Endodermal cell (in vitro differentiated cells): ENCODE measurements at regions not wholly inside any gene's neighbourhood (a gene's known extent, or its start where the extent isn't known, plus 50 kb on each side); places are given as distances from the start of the nearest gene placed in this dataset.

Source experiments
- DNase-seq: peaks from one replicate; pipeline ENCODE4 v3.0.0-alpha.2; 2017
- H3K27ac ChIP-seq: 2 replicates; pipeline ENCODE4 v1.5.1; 2013; ENCODE audit warnings: mild to moderate bottlenecking, low read depth, low read length, moderate library complexity
- H3K27me3 ChIP-seq: 2 replicates; pipeline ENCODE4 v1.6.1; 2013; ENCODE audit warnings: mild to moderate bottlenecking, low read length, moderate library complexity; ENCODE audit not compliant: insufficient read depth, control insufficient read depth, poor library complexity, severe bottlenecking
- H3K36me3 ChIP-seq: 2 replicates; pipeline ENCODE4 v1.7.0; 2013; ENCODE audit warnings: mild to moderate bottlenecking, low read length, moderate library complexity; ENCODE audit not compliant: control insufficient read depth, insufficient read depth
- H3K4me1 ChIP-seq: one replicate; pipeline ENCODE4 v1.7.0; 2013; ENCODE audit warnings: low read length; ENCODE audit not compliant: control insufficient read depth, insufficient read depth
- H3K4me3 ChIP-seq: 2 replicates; pipeline ENCODE4 v1.5.1; 2013; ENCODE audit warnings: mild to moderate bottlenecking, low read length, moderate library complexity
- H3K9ac ChIP-seq: 2 replicates; pipeline ENCODE4 v1.6.1; 2013; ENCODE audit warnings: mild to moderate bottlenecking, low read length, moderate library complexity; ENCODE audit not compliant: poor library complexity, severe bottlenecking; ENCODE audit errors: extremely low read depth
- H3K9me3 ChIP-seq: 2 replicates; pipeline ENCODE4 v1.6.1; 2013; ENCODE audit warnings: mild to moderate bottlenecking, low read length, moderate library complexity; ENCODE audit not compliant: control insufficient read depth
- H3K27ac Mint-ChIP-seq: 2 replicates; pipeline ENCODE4 v1.8.0; 2020; ENCODE audit warnings: mixed read lengths
- H3K27me3 Mint-ChIP-seq: 2 replicates; pipeline ENCODE4 v1.8.0; 2021; ENCODE audit warnings: mild to moderate bottlenecking, mixed read lengths; ENCODE audit not compliant: insufficient read depth
- H3K36me3 Mint-ChIP-seq: 2 replicates; pipeline ENCODE4 v1.8.0; 2020; ENCODE audit warnings: low read depth, mixed read lengths
- H3K4me1 Mint-ChIP-seq: 2 replicates; pipeline ENCODE4 v1.8.0; 2020; ENCODE audit warnings: mixed read lengths
- H3K4me3 Mint-ChIP-seq: 2 replicates; pipeline ENCODE4 v1.8.0; 2020; ENCODE audit warnings: mild to moderate bottlenecking, moderate library complexity, mixed read lengths
- H3K9me3 Mint-ChIP-seq: 2 replicates; pipeline ENCODE4 v1.8.0; 2020; ENCODE audit warnings: mild to moderate bottlenecking, mixed read lengths
- CTCF ChIP-seq: fragments of 200-600 bp; sonication (generic); conservative IDR thresholded peaks from 2 replicates; pipeline ENCODE4 v1.5.0; 2021; ENCODE audit warnings: antibody characterized with exemption, mild to moderate bottlenecking
- WGBS, 2 experiments: methylation state at CpG; one replicate each; pipeline versions ENCODE4 v1.1.5 to v1.1.7; 2013; ENCODE audit warnings: missing lambda C conversion rate in 2 of 2, mixed read lengths in 1 of 2; ENCODE audit not compliant: insufficient coverage in 1 of 2, insufficient read length in 1 of 2; 5-methylcytosine and 5-hydroxymethylcytosine counted together

DNA sequence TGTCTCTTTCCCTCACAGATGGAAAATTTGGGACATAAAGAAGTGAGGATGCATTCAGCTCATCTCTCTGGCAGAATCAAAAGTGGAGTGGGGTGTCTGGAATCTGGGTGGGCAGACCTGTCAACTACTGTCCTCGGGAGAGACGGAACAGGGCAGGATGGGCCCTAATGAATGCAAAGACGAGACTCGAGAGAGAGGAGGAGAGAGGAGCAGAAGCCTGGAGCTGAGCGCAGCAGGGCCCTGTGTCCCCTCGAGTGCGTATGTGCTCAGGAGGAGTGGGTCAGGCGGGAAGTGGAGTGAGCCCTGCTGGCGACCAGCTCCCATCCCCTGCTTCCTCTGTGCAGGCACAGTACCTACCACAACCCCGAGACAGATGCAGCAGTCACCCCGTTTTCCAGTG is 78.9 kb downstream of the TEX29 start:
- no peak for TF ChIP-seq CTCF
- DNase-seq = peak; percentile 25

GRCh38 chr13:111399776-111400538 is 79.5 kb downstream of the TEX29 start:
- H3K4me3 Mint-ChIP-seq = no peak overlapping the region
- WGBS, 2 experiments = 87 to 91% methylated on average over 10 to 18 of the region's 18 CpGs

More for the DNA sequence above, 78.9 kb downstream of the TEX29 start:
- H3K9me3 ChIP-seq = no peaks in the 10 kb centered on the region
- no peak overlapping the region for H3K27ac Mint-ChIP-seq
- 90 to 100% methylated on average over 6 to 11 of the region's 11 CpGs for WGBS, 2 experiments
- H3K4me1 Mint-ChIP-seq = no peaks in the 10 kb centered on the region
- H3K4me3 Mint-ChIP-seq = no peak overlapping the region
- H3K27ac ChIP-seq = no peak overlapping the region
- H3K36me3 Mint-ChIP-seq = no peaks in the 10 kb centered on the region
- H3K36me3 ChIP-seq = no peaks in the 10 kb centered on the region
- H3K27me3 Mint-ChIP-seq = peaks cover 4% of the 10 kb centered on the region
- H3K9me3 Mint-ChIP-seq = peaks cover 8% of the 10 kb centered on the region
- no peak overlapping the region for H3K9ac ChIP-seq
- H3K4me1 ChIP-seq = no peaks in the 10 kb centered on the region
- H3K27me3 ChIP-seq = no peaks in the 10 kb centered on the region
- no peak overlapping the region for H3K4me3 ChIP-seq

GRCh38 chr13:111401151-111401550 is 80.7 kb downstream of the TEX29 start:
- Mint-ChIP-seq H3K9me3 (no peaks in the 10 kb centered on the region), H3K4me1 (no peaks in the 10 kb centered on the region), H3K27ac (no peak overlapping the region), H3K27me3 (peaks cover 4% of the 10 kb centered on the region), H3K4me3 (no peak overlapping the region), H3K36me3 (no peaks in the 10 kb centered on the region)
- TF ChIP-seq CTCF = no peak
- no peaks in the 10 kb centered on the region for H3K27me3 ChIP-seq
- WGBS, 2 experiments = 76 to 78% methylated on average over 6 of the region's 6 CpGs
- no peaks in the 10 kb centered on the region for H3K36me3 ChIP-seq
- no peak overlapping the region for H3K9ac ChIP-seq
- no peak overlapping the region for H3K4me3 ChIP-seq
- DNase-seq = no peak
- H3K4me1 ChIP-seq = no peaks in the 10 kb centered on the region
- no peak overlapping the region for H3K27ac ChIP-seq
- H3K9me3 ChIP-seq = no peaks in the 10 kb centered on the region

More at GRCh38 chr13:111399776-111400538, 79.5 kb downstream of the TEX29 start:
- H3K9ac ChIP-seq = no peak overlapping the region
- no peaks in the 10 kb centered on the region for H3K9me3 ChIP-seq
- Mint-ChIP-seq H3K36me3 (no peaks in the 10 kb centered on the region), H3K4me1 (no peaks in the 10 kb centered on the region), H3K9me3 (peaks cover 6% of the 10 kb centered on the region), H3K27me3 (peaks cover 4% of the 10 kb centered on the region), H3K27ac (no peak overlapping the region)
- no peak overlapping the region for H3K4me3 ChIP-seq
- H3K27me3 ChIP-seq = no peaks in the 10 kb centered on the region
- no peak for TF ChIP-seq CTCF
- peak; percentile 20 for DNase-seq
- no peaks in the 10 kb centered on the region for H3K4me1 ChIP-seq
- no peak overlapping the region for H3K27ac ChIP-seq
- no peaks in the 10 kb centered on the region for H3K36me3 ChIP-seq
